Pancreas (tissue), 10 donors: ENCODE measurements at regions not wholly inside any gene's neighbourhood (a gene's known extent, or its start where the extent isn't known, plus 50 kb on each side); places are given as distances from the start of the nearest gene placed in this dataset.
A peak's percentile ranks its signal among the peaks of the same experiment; 100 is the strongest.

Source experiments
- ATAC-seq, 4 donors: fragments of 200-7000 bp; cut with Tn5 transposase; one replicate each; pipeline versions ENCODE4 v1.8.0 to v1.9.1; 2020; ENCODE audit warnings: mild to moderate bottlenecking in 4 of 4, moderate library complexity in 4 of 4
- DNase-seq, 6 donors: peaks; one replicate each; pipeline ENCODE4 v3.0.0-alpha.2; 2020
- FAIRE-seq: peaks from 2 replicates; lab custom pipeline; 2012; peaks lifted over from hg19 to GRCh38; lab: Jason Lieb, UNC
- H3K27ac ChIP-seq, 4 donors: fragments of 200-600 bp; sonication (generic); 1 replicate in 3 of 4; 2 replicates in 1 of 4; pipeline versions ENCODE4 v1.5.0 to v1.8.0; 2020
- H3K27me3 ChIP-seq, 4 donors: fragments of 200-600 bp; one replicate each; pipeline ENCODE4 v1.8.0; 2021
- H3K36me3 ChIP-seq, 3 donors: fragments of 200-600 bp; sonication (generic) in 1 of 3; one replicate each; pipeline versions ENCODE4 v1.5.0 to v1.8.0; 2020 to 2021
- H3K4me1 ChIP-seq, 3 donors: fragments of 200-600 bp; one replicate each; pipeline ENCODE4 v1.8.0; 2021
- H3K4me3 ChIP-seq, 4 donors: fragments of 200-600 bp; sonication (generic) in 2 of 4; one replicate each; pipeline versions ENCODE4 v1.5.0 to v1.8.0; 2020 to 2021
- H3K9me3 ChIP-seq, 4 donors: fragments of 200-600 bp; one replicate each; pipeline ENCODE4 v1.8.0; 2021
- WGBS, 2 donors: extraction: QIAGEN DNeasy Blood & Tissue Kit; methylation state at CpG; one replicate each; pipeline ENCODE4 v1.1.7; 2013; 5-methylcytosine and 5-hydroxymethylcytosine counted together
- intact Hi-C, 3 donors: fragments of 100-400 bp; cut with DNase I; formaldehyde crosslinking; loops; one replicate each; pipeline versions ENCODE4 v1.11.1 to v1.14.2; 2022
- TF ChIP-seq, protein P1 (sequence below), 4 donors: fragments of 200-600 bp; sonication (generic) in 3 of 4; IDR thresholded peaks; one replicate each; pipeline versions ENCODE4 v1.5.0 to v1.8.0; 2021; ENCODE audit warnings: antibody characterized with exemption in 4 of 4
- donor health status: healthy with polysubstance abuse.
- donor health status: DM: no; HTN: no; CAD: no; lungs with moderate emphysema.
- donor health status: DM: no; HTN: no; CAD: no.
- donor health status: control.
- donor health status: control.
- donor health status: Bipolar disorder and iron deficiency.
- donor health status: DM: yes; HTN: yes; CAD: no.
- donor health status: DM: no; HTN: no; CAD: no.
- donor health status: DM: no; HTN: no; CAD: no.
- donor health status: DM: yes; HTN: yes; CAD: no.

DNA sequence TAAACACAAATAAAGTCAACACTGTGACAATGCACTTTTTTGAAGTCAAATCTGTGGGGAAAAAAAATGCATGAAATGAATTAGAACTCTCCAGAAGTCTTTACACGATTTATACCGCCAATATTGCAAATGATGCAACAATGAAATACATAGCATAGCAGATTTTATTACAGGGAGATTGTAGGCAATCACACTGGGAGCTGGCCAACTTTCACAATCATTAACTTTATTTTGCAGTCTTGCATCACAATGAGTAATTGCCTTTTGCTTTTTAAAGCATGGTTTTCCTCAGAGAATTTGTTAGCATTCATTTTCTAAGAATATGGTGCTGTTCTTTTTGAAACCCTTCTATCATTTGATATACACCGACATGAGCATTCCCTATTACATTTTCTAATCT, 366.4 kb upstream of the FSIP2 start:
- DNase-seq, result peak in 1 of 6 donors; percentile 19
- peak; percentile 41 to 69 (median 56) for ATAC-seq

DNA sequence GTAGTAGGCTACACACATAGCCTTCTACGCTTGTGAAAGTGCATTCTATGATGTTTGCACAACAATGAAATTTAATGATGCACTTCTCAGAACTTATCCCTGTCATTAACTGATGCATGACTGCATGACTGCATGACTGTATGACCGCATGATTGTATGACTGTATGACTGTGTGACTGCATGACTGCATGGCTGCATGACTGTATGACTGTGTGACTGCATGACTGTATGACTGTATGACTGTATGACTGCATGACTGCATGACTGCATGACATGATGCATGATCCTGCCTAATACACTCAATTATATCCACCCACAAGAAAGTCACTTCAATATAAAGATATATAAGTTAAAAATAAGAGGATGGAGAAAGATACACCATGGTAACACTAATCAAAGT, 365.4 kb upstream of the FSIP2 start:
- 80 to 85% methylated on average over 2 of the region's 2 CpGs for WGBS, 2 donors
- Histone ChIP-seq H3K4me1 (peaks cover 0 to 4% (median 0%) of the 10 kb centered on the region in 3 donors), H3K9me3 (no peaks in the 10 kb centered on the region), H3K27ac (no peak overlapping the region), H3K4me3 (no peak overlapping the region), H3K36me3 (no peaks in the 10 kb centered on the region), H3K27me3 (no peaks in the 10 kb centered on the region)
- TF ChIP-seq, protein P1, sequence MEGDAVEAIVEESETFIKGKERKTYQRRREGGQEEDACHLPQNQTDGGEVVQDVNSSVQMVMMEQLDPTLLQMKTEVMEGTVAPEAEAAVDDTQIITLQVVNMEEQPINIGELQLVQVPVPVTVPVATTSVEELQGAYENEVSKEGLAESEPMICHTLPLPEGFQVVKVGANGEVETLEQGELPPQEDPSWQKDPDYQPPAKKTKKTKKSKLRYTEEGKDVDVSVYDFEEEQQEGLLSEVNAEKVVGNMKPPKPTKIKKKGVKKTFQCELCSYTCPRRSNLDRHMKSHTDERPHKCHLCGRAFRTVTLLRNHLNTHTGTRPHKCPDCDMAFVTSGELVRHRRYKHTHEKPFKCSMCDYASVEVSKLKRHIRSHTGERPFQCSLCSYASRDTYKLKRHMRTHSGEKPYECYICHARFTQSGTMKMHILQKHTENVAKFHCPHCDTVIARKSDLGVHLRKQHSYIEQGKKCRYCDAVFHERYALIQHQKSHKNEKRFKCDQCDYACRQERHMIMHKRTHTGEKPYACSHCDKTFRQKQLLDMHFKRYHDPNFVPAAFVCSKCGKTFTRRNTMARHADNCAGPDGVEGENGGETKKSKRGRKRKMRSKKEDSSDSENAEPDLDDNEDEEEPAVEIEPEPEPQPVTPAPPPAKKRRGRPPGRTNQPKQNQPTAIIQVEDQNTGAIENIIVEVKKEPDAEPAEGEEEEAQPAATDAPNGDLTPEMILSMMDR (IDR thresholded peaks at IDR 0.05), result no peak
- FAIRE-seq (no peak), DNase-seq (no peak), ATAC-seq (no peak)
- intact Hi-C loops, result no loop called here

More for the DNA sequence above, 366.4 kb upstream of the FSIP2 start:
- 34 to 53% methylated on average over 3 of the region's 3 CpGs for WGBS, 2 donors
- no peaks in the 10 kb centered on the region for H3K9me3 ChIP-seq
- intact Hi-C loops, result no loop called here
- H3K27me3 ChIP-seq, result no peaks in the 10 kb centered on the region
- H3K4me3 ChIP-seq, result no peak overlapping the region
- TF ChIP-seq, protein P1 (IDR thresholded peaks at IDR 0.05), result no peak
- peaks cover 0 to 4% (median 0%) of the 10 kb centered on the region in 3 donors for H3K4me1 ChIP-seq
- no peaks in the 10 kb centered on the region for H3K36me3 ChIP-seq
- no peak for FAIRE-seq
- no peak overlapping the region for H3K27ac ChIP-seq

DNA sequence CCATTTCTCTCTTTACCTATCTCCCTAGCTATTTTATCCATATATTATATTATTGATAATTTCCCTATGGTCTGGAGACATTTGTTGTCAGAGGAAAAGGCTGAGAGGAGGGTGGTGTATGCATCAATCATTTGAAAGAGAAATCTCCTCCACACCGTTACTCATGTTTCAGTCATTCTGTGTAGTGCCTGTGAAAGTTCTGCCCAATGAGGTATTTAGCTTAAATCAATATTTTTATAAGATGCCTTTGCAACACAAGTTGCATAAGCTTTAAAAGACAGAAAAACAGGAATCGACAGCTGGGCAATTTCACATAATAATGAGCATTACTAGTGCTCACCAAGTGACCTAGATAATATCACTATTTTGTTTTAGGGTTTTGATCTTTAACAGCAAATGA, 363.7 kb upstream of the FSIP2 start:
- Histone ChIP-seq H3K9me3 (no peaks in the 10 kb centered on the region), H3K27me3 (no peaks in the 10 kb centered on the region), H3K4me3 (no peak overlapping the region), H3K36me3 (no peaks in the 10 kb centered on the region), H3K4me1 (peaks cover 0 to 4% (median 0%) of the 10 kb centered on the region in 3 donors), H3K27ac (no peak overlapping the region)
- TF ChIP-seq, protein P1 (IDR thresholded peaks at IDR 0.05), result no peak
- 20 to 21% methylated on average over 2 of the region's 2 CpGs for WGBS, 2 donors
- intact Hi-C loops, result no loop called here
- FAIRE-seq, result no peak
- no peak for DNase-seq
- ATAC-seq, result no peak

DNA sequence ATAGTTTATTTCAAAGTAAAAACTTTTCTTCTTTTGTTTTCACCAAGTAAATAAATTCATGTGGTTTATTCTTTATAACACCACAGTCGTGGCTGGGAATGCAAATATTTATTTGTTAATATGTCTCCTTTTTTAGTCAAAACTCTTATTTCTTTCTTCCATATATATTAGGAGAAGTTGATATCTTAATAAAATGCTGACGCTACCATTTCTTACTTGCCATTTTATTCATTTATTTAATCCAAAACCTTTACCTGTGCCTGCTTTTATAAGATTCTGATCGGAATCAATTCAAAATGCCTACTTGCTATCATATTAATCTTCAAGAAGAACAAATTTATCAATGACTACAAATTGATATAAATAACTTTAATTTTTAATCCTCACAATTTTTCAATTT, 362.9 kb upstream of the FSIP2 start:
- no peaks in the 10 kb centered on the region for H3K9me3 ChIP-seq
- H3K4me1 ChIP-seq, result no peaks in the 10 kb centered on the region
- H3K27me3 ChIP-seq, result no peaks in the 10 kb centered on the region
- no peaks in the 10 kb centered on the region for H3K36me3 ChIP-seq
- no peak overlapping the region for H3K4me3 ChIP-seq
- 69 to 78% methylated on average over 3 of the region's 3 CpGs for WGBS, 2 donors
- intact Hi-C loops, result no loop called here
- H3K27ac ChIP-seq, result no peak overlapping the region
- no peak for DNase-seq
- no peak for ATAC-seq
- TF ChIP-seq, protein P1 (IDR thresholded peaks at IDR 0.05), result no peak
- peak; percentile 34 for FAIRE-seq

DNA sequence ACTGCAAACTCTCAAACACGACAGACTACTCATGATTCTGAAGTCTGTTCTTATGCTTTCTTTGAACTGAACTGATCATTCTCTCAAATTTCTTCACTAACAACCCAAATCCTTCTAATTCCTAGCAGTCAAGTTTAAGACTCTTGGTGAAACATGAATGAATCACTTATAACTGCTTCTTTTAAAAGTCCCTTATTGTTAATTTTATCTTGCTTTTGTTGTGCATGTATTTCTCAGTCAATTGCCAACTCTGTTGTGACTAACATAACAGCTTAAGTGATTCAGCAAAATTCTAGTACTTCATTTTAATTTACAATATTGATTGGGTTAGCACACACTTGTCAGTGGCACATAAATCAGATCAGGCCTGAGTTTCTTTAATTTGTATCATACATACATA, 357.0 kb upstream of the FSIP2 start:
- ATAC-seq (no peak), FAIRE-seq (no peak), DNase-seq (no peak)
- 49 to 80% methylated on average over 1 of the region's 1 CpG for whole genome bisulfite sequencing, 2 donors
- H3K4me3 ChIP-seq, result no peak overlapping the region
- H3K27me3 ChIP-seq, result no peaks in the 10 kb centered on the region
- no peaks in the 10 kb centered on the region for H3K36me3 ChIP-seq
- intact Hi-C loops, result no loop called here
- TF ChIP-seq, protein P1 (IDR thresholded peaks at IDR 0.05), result no peak
- H3K27ac ChIP-seq, result no peak overlapping the region
- H3K4me1 ChIP-seq, result no peaks in the 10 kb centered on the region
- H3K9me3 ChIP-seq, result no peaks in the 10 kb centered on the region
